ENCODE measurements at regions not wholly inside any gene's neighbourhood (a gene's known extent, or its start where the extent isn't known, plus 50 kb on each side); places are given as distances from the start of the nearest gene placed in this dataset.

DNA sequence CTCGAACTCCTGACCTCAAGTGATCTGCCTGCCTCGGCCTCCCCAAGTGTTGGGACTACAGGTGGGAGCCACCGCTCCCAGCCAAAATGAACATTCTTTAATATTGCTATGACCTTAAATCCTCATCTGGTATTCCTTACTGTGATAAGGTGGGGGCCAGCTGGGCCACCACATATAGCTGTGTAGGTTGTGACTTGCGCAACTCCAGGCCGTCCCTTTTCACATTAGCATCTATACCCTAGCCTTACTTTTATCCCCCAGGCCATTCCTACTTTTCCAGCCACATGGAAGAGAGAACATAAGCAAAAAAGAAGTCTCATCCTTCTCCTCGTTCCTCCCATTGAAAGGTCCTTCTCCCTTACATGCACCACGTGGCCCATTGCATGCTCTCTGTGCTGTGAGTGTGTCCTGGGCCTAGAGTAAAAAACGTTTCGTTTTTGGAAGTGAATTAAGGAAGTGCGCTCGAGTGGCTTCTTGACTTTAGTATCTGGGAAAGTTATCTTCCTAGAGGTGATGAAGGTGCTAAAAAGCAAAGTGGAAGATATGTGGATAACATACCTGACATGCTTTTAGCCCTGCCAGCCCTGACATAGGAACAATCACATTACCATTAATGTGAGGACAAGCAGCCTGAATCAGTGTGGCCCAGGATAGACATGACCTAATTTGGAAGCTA lies 56.8 kb upstream of the KIF13A start:
- TF ChIP-seq, protein P1, sequence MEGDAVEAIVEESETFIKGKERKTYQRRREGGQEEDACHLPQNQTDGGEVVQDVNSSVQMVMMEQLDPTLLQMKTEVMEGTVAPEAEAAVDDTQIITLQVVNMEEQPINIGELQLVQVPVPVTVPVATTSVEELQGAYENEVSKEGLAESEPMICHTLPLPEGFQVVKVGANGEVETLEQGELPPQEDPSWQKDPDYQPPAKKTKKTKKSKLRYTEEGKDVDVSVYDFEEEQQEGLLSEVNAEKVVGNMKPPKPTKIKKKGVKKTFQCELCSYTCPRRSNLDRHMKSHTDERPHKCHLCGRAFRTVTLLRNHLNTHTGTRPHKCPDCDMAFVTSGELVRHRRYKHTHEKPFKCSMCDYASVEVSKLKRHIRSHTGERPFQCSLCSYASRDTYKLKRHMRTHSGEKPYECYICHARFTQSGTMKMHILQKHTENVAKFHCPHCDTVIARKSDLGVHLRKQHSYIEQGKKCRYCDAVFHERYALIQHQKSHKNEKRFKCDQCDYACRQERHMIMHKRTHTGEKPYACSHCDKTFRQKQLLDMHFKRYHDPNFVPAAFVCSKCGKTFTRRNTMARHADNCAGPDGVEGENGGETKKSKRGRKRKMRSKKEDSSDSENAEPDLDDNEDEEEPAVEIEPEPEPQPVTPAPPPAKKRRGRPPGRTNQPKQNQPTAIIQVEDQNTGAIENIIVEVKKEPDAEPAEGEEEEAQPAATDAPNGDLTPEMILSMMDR (IDR thresholded peaks at IDR 0.05) = no peak
- TF ChIP-seq POLR2A (IDR thresholded peaks at IDR 0.05) = no peak

Measured in lower leg skin (tissue), 3 donors.